GM13977 (cell line): ENCODE measurements at regions not wholly inside any gene's neighbourhood (a gene's known extent, or its start where the extent isn't known, plus 50 kb on each side); places are given as distances from the start of the nearest gene placed in this dataset.

Experiments used
- DNase-seq: peaks from one replicate; pipeline ENCODE4 v3.0.0; 2012; ENCODE audit warnings: low spot score
- in situ Hi-C: fragments of 300-500 bp; cut with MboI; formaldehyde crosslinking; loops from one replicate; pipeline ENCODE4 v1.12.0; 2022; ENCODE audit warnings: low sequenced_read_pairs, low pct_unique_long_range_greater_than_20kb, mixed read lengths, inconsistent platforms; ENCODE audit not compliant: unreplicated experiment
- TF ChIP-seq, protein P1 (sequence below): IDR thresholded peaks from 2 replicates; pipeline ENCODE4 v1.5.1; 2012; ENCODE audit warnings: mild to moderate bottlenecking, control low read depth; ENCODE audit not compliant: insufficient read depth; ENCODE audit errors: extremely low read depth, missing control alignments

GRCh38 chr2:164053021-164053420, 317.2 kb upstream of the FIGN start:
- in situ Hi-C loops = loop anchor here (25.0 kb wide), 2 partner anchors 716 to 866 kb away; no protein-coding TSS in a partner anchor
- no peak for DNase-seq
- TF ChIP-seq, protein P1, sequence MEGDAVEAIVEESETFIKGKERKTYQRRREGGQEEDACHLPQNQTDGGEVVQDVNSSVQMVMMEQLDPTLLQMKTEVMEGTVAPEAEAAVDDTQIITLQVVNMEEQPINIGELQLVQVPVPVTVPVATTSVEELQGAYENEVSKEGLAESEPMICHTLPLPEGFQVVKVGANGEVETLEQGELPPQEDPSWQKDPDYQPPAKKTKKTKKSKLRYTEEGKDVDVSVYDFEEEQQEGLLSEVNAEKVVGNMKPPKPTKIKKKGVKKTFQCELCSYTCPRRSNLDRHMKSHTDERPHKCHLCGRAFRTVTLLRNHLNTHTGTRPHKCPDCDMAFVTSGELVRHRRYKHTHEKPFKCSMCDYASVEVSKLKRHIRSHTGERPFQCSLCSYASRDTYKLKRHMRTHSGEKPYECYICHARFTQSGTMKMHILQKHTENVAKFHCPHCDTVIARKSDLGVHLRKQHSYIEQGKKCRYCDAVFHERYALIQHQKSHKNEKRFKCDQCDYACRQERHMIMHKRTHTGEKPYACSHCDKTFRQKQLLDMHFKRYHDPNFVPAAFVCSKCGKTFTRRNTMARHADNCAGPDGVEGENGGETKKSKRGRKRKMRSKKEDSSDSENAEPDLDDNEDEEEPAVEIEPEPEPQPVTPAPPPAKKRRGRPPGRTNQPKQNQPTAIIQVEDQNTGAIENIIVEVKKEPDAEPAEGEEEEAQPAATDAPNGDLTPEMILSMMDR = no peak

GRCh38 chr2:164052006-164052405, 316.2 kb upstream of the FIGN start:
- in situ Hi-C loops = loop anchor here (25.0 kb wide), 2 partner anchors 715 to 865 kb away; no protein-coding TSS in a partner anchor
- DNase-seq = no peak
- TF ChIP-seq, protein P1 = no peak

- no peak for DNase-seq
- TF ChIP-seq, protein P1 = no peak
- in situ Hi-C loops = no loop called here
These were observed 312.9 kb upstream of the FIGN start for GRCh38 chr2:164048729-164049128.

- no peak for DNase-seq
- in situ Hi-C loops = no loop called here
- TF ChIP-seq, protein P1 = no peak
These were observed 310.2 kb upstream of the FIGN start for GRCh38 chr2:164046040-164046439.

DNA sequence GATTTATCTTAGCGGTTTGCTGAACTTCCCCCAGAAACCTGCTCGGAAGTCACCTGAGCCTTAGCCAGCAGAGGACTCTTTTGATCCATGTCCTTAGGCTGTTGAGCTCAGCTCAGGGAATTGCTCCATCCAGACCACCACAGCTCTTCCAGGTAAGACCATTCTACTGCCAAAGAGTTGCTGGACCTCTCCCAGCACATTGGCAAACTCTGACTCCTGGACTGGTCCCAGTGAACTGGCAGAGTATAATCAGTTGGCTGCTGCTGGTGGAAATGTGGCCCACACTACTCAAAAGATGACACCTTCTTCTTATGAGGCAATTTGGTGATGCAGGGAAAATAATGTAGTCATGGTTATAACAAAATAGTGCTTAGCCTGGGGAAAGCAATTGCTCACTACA, 308.8 kb upstream of the FIGN start:
- in situ Hi-C loops = no loop called here
- no peak for DNase-seq
- TF ChIP-seq, protein P1 = no peak

- DNase-seq = no peak
- in situ Hi-C loops = no loop called here
- TF ChIP-seq, protein P1 = no peak
These were observed 303.5 kb upstream of the FIGN start for GRCh38 chr2:164039270-164039669.

- TF ChIP-seq, protein P1 = no peak
- DNase-seq = no peak
- in situ Hi-C loops = no loop called here
These were observed 297.2 kb upstream of the FIGN start for GRCh38 chr2:164032995-164033394.
